SW480 (cell line): ENCODE measurements at regions not wholly inside any gene's neighbourhood (a gene's known extent, or its start where the extent isn't known, plus 50 kb on each side); places are given as distances from the start of the nearest gene placed in this dataset.
"Not testable (repeated sequence)": the region's sequence is repeated elsewhere in the genome, so short reads cannot be mapped to it uniquely, and the experiment has no call there.

Source experiments
- DNase-seq: peaks from one replicate; pipeline ENCODE4 v3.0.0-alpha.2; 2016; ENCODE audit warnings: low spot score

GRCh38 chr5:35561396-35561795, 56.3 kb upstream of the SPEF2 start:
- DNase-seq = no peak

- DNase-seq = no peak
Measured at GRCh38 chr5:35557748-35558147, 59.9 kb upstream of the SPEF2 start.

GRCh38 chr5:35557199-35557598, 60.5 kb upstream of the SPEF2 start:
- DNase-seq = no peak

- DNase-seq = no peak
Measured at GRCh38 chr5:35554016-35554415, 63.6 kb upstream of the SPEF2 start.

GRCh38 chr5:35545190-35545589, 72.5 kb upstream of the SPEF2 start:
- DNase-seq = no peak

- no peak for DNase-seq
Measured at GRCh38 chr5:35543408-35543807, 74.3 kb upstream of the SPEF2 start.

- DNase-seq = no peak
Measured at GRCh38 chr5:35540002-35540401, 77.7 kb upstream of the SPEF2 start.

- DNase-seq = no peak
Measured at GRCh38 chr5:35538198-35538931, 79.3 kb upstream of the SPEF2 start.

- DNase-seq = no peak
Measured at GRCh38 chr5:35533156-35533555, 84.5 kb upstream of the SPEF2 start.

GRCh38 chr5:35531553-35531952, 86.1 kb upstream of the SPEF2 start:
- not testable (repeated sequence) for DNase-seq

GRCh38 chr5:35518104-35518503, 99.6 kb upstream of the SPEF2 start:
- no peak for DNase-seq

GRCh38 chr5:35516271-35516670, 101.4 kb upstream of the SPEF2 start:
- no peak for DNase-seq

- DNase-seq = no peak
Measured at GRCh38 chr5:35513612-35514011, 104.1 kb upstream of the SPEF2 start.

- DNase-seq = no peak
Measured at GRCh38 chr5:35502206-35502605, 115.5 kb upstream of the SPEF2 start.

GRCh38 chr5:35488791-35489190, 128.9 kb upstream of the SPEF2 start:
- DNase-seq = no peak

GRCh38 chr5:35488055-35488454, 129.6 kb upstream of the SPEF2 start:
- DNase-seq = no peak

GRCh38 chr5:35487233-35488025, 130.2 kb upstream of the SPEF2 start:
- no peak for DNase-seq

GRCh38 chr5:35485487-35485886, 132.2 kb upstream of the SPEF2 start:
- no peak for DNase-seq

GRCh38 chr5:35484241-35484640, 133.4 kb upstream of the SPEF2 start:
- no peak for DNase-seq

- no peak for DNase-seq
Measured at GRCh38 chr5:35483780-35484179, 133.9 kb upstream of the SPEF2 start.

- DNase-seq = no peak
Measured at GRCh38 chr5:35483191-35483590, 134.5 kb upstream of the SPEF2 start.

- no peak for DNase-seq
Measured at GRCh38 chr5:35482167-35482755, 135.4 kb upstream of the SPEF2 start.
